SK-MEL-5 (cell line): ENCODE measurements at regions not wholly inside any gene's neighbourhood (a gene's known extent, or its start where the extent isn't known, plus 50 kb on each side); places are given as distances from the start of the nearest gene placed in this dataset.

Experiments
- DNase-seq: peaks from one replicate; pipeline ENCODE4 v3.0.0-alpha.2; 2016; ENCODE audit warnings: low read depth, low spot score
- in situ Hi-C: cut with HindIII; loops from 2 replicates; pipeline ENCODE4 v1.10.0; 2016; ENCODE audit warnings: low sequenced_read_pairs, high pct_unique_total_duplicates, low pct_unique_long_range_greater_than_20kb

GRCh38 chr10:90975096-90975495 lies 54.2 kb upstream of the ANKRD1 start:
- in situ Hi-C loops: no loop called here
- DNase-seq: no peak

GRCh38 chr10:90977162-90977854 lies 56.4 kb upstream of the ANKRD1 start:
- in situ Hi-C loops: no loop called here

GRCh38 chr10:90977855-90978486 lies 57.1 kb upstream of the ANKRD1 start:
- no peak for DNase-seq
- in situ Hi-C loops: no loop called here

More at GRCh38 chr10:90977162-90977854, 56.4 kb upstream of the ANKRD1 start:
- no peak for DNase-seq

GRCh38 chr10:90982406-90983008 lies 61.6 kb upstream of the ANKRD1 start:
- DNase-seq: no peak
- in situ Hi-C loops: no loop called here

DNA sequence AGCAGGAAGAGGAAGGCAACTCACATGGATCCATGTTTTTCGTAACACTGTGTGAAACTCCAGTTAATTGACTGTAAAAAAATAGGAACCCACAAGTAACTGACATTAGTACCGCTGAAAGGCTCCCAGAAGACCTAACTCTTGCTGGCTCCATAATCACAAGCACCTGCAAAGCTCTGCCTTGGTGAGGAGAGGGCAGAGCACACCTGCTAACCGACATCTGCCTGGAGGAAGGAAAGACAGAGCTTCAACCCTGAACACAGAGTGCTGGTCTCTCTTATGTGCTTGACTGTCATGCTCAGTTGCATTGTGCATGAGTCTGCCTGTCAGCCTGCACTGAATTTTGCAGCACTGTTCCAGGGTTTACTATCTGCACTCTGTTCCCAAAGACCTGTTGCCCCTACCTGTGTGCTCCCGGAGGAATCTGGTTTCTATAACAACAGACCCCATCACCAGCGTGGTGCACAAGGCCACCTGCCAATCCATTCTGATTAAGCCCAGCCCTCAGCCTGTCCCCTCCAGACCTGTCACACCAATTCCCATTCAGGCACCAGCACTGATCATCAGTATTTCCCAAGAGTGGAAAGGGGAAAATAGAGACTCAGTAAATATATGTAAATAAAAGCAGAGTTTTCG lies 63.1 kb upstream of the ANKRD1 start:
- in situ Hi-C loops: no loop called here
- no peak for DNase-seq

DNA sequence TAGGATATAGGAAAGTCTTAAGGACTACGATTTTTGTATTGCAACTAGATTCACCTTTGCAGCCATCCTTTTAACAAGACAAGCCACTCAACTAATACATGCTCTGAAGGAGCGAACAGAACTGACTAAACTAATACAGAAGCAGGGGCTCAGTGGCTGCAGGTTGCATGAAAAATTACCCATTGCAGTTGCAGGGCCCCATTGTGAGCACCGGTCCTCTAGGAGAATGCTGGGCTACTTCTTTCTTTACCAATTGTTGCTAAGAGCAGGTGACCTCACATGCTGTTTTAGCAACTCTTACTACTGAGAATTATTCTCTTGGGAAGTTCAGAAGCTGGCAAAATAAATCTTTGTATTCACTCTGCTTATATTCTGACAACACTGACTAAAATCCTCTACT lies 64.0 kb upstream of the ANKRD1 start:
- DNase-seq: no peak
- in situ Hi-C loops: no loop called here

GRCh38 chr10:90985321-90985933 lies 64.5 kb upstream of the ANKRD1 start:
- in situ Hi-C loops: no loop called here
- no peak for DNase-seq

- in situ Hi-C loops: no loop called here
- DNase-seq: no peak
These were observed 65.4 kb upstream of the ANKRD1 start for GRCh38 chr10:90986136-90986760.

DNA sequence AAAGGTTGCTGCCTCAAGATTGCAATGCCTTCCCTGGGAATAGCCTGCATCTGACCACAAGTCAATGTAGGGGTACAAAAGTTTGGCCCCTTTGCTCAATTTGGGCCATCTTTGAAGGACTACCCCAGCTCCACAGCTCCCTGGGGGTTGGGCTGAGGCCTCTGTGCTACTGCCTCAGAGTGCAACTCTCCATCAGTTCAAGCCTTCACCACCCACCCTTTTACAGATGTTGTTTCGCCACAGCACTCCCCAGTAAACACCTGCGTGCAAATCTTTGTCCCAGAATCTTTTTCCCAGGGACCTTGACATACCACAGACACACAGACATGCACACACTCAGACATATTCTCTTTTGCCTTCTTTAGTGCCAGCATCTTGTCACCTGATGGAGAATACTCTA lies 66.0 kb upstream of the ANKRD1 start:
- in situ Hi-C loops: no loop called here
- DNase-seq: no peak

DNA sequence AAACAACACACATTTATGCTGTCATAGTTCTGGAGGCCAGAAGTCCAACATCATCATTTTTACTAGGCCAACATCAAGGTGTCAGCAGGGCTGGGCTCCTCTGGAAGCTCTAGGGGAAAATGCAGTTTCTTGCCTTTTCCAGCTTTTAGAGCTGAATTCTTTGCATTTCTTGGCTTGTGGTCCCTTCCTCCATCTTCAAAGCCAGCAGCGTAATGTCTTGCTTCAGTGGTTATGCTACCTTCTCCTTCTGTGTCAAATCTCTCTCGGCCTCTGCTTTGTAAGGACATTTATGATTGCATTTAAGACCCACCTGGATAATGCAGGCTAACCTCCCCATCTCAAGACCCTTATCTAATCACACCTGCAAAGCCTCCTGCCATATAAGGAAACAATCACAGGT lies 66.5 kb upstream of the ANKRD1 start:
- DNase-seq: no peak
- in situ Hi-C loops: no loop called here

DNA sequence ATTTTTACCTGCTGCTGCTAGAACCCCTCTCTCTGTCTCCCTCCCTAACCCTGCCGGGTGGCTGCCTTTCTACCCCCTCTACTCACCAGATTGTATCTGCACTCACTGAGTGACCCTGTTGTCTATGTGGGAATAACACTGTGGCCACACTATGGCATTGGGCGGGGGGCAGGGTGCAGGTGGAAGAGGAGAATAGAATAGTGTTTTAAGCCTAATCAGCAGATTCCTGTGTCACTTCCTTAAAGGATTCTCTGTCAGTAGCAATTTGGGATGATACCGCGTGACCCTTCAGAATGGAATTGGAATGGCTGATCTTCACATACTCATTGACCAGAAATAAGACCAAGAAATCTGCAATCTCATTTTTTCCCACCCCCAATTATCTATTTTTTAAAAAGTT lies 67.1 kb upstream of the ANKRD1 start:
- in situ Hi-C loops: no loop called here
- no peak for DNase-seq

GRCh38 chr10:90988802-90989201 lies 67.9 kb upstream of the ANKRD1 start:
- no peak for DNase-seq
- in situ Hi-C loops: no loop called here

DNA sequence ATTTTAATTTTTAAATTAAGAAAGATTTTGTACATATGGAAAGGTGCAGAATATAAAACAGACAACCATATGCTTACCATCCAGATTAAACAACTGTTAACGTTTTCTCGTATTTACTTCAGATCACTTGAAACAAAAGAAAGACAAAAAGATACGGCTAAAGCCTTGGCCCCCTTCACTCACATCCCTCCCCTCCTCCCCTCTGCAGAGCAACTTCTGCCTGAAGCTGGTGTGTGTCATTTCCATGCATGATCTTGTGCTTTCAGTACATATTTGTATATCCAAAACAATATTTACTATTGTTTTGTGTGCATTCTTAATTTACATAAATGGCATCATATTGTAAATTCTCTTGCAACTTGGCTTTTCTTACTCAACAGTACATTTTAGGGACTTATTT lies 68.5 kb upstream of the ANKRD1 start:
- DNase-seq: no peak
- in situ Hi-C loops: no loop called here

GRCh38 chr10:90992462-90992861 lies 71.6 kb upstream of the ANKRD1 start:
- in situ Hi-C loops: no loop called here
- no peak for DNase-seq

- in situ Hi-C loops: no loop called here
These were observed 72.5 kb upstream of the ANKRD1 start for GRCh38 chr10:90993340-90993739.

GRCh38 chr10:90997670-90998069 lies 76.8 kb upstream of the ANKRD1 start:
- no peak for DNase-seq
- in situ Hi-C loops: no loop called here

More at GRCh38 chr10:90993340-90993739, 72.5 kb upstream of the ANKRD1 start:
- no peak for DNase-seq

- in situ Hi-C loops: no loop called here
These were observed 78.0 kb upstream of the ANKRD1 start for GRCh38 chr10:90998733-90999511.

More at GRCh38 chr10:90998733-90999511, 78.0 kb upstream of the ANKRD1 start:
- no peak for DNase-seq
